Stimulated activated CD4-positive, alpha-beta T cell treated with anti-CD3 and anti-CD28 coated beads, Interleukin-15, amount 100 ng/mL, for 1 hour (primary cell): ENCODE measurements at regions not wholly inside any gene's neighbourhood (a gene's known extent, or its start where the extent isn't known, plus 50 kb on each side); places are given as distances from the start of the nearest gene placed in this dataset.

Source experiments
- DNase-seq, 2 donors: peaks; one replicate each; pipeline ENCODE4 v3.0.0-alpha.2; 2020; ENCODE audit warnings: low read depth in 1 of 2, low spot score in 1 of 2

DNA sequence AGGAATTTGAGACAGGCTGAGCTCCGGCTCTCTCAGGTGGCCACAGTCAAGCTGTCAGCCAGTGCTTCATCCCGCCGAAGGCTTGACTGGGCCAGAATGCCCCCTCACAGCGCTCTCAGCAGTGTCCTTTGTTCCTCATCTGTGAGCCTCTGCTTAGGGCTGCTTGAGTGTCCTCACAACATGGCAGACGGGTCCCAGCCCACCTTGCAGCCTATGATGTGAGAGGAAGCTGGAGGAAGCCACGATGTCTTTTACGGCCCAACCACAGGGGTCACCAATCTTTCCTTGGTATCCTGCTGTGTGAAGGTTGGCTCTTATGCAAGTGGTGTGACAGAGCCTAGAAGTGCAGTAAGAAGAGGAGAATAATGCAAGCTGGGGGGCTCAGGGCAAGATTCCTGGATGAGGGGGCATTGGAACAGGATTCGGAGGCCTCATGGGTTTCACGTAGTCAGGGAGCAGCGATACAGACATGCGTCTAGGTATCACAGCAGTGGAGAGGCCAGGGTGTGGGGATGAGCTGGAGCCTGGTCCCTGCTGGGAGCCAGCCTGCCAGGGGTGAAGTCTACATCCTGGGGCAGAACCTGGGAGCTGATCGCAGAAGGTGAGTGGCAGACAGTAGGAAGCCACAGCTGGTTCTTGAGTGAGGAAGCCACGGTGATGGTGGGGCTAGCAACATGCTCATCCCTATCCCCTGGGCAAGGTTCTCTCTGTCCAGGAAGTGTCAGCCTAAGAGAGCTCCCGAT lies 234.1 kb downstream of the GLI2 start:
- DNase-seq = no peak

DNA sequence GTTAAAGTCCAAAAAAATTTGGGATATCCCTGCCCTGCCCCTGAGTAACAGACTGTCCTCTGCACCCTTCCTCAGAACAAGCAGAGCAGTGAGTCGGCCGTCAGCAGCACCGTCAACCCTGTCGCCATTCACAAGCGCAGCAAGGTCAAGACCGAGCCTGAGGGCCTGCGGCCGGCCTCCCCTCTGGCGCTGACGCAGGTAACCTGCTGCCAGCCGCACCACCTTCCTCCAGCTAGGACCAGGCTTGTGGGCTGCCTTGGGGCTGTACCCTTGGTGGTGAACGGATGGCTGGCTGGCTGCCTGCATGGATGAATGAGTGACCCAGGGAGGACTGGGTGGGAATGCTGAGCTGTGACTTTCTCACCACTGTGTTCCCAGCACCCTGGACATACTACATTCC lies 236.2 kb downstream of the GLI2 start:
- DNase-seq = no peak

DNA sequence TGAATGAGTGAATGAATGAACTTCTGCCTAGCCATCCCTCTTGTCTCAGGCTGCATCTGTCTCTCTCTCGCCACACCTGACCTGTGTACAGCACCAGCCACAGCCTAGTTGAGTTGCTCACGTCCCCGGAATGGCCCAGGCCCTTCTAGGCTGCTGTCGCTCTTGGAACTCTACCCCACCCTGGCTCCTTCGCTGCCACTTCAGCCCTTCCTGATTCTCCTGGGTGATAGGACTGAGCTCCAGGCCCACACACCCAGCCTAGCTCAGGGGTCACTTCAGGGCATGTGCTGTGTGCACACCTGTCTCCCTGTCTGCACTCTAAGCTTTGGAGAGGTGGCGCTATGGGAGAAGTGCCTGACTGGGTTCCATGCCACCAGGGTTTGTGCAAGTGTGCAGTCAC lies 236.6 kb downstream of the GLI2 start:
- no peak for DNase-seq

DNA sequence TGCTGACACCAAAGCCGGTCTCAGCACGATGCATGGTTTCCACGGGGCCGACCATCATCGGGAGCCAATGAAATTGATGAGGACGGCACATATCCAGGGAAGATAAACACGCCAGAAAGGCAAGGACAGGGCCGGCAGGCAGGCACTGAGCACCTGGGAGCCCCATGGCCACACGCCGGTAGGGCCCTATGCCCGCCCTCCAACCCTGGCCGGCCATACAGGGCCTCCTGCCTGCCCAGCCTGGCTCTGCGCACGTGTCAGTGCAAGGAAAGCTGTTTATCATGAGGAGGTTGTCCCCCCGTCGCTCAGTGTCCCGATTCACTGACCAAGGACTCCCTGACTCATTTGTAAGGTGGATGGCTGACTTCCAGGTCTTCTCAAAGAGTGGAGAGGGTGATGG lies 237.5 kb downstream of the GLI2 start:
- no peak for DNase-seq

- DNase-seq = no peak
Observed at GRCh38 chr2:120974950-120975349, 239.3 kb downstream of the GLI2 start.

DNA sequence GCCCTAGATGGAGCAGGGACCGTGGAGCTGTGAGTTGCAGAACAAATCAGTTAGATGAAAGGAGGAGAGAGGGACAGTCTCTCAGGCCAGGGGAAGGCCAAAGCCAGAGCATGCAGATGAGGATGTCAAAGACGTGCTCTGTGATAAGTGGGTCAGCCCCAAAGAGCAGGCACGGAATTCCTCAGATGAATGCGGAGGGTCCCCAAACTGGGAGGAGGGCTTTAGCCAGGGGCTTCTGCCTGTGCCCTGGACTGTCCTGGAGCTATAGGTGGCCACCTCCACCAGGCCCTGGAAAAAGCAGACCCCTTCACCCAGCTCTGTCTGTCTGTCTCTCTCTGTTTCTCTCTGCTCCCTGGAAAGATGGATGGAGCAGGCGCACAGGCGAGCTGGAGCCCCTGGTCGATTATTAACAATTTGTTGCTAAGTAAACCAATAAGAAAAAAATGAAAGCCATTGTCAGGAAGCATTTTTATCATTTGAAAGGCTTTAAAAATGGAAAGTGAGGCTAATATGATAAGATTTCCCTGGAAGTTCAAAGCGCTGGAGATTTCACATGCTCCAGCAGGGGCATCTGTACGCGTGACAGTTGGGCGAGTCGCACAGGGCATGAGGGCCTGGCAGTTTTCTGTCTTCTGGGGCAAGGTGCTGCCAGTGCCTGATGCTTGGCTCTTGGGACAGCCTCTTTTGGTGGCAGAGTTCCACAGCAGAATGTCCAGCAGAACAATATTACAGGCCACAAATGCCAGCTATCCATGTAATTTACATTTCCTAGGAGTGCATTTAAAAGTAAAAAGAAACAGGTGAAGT lies 241.0 kb downstream of the GLI2 start:
- no peak for DNase-seq

DNA sequence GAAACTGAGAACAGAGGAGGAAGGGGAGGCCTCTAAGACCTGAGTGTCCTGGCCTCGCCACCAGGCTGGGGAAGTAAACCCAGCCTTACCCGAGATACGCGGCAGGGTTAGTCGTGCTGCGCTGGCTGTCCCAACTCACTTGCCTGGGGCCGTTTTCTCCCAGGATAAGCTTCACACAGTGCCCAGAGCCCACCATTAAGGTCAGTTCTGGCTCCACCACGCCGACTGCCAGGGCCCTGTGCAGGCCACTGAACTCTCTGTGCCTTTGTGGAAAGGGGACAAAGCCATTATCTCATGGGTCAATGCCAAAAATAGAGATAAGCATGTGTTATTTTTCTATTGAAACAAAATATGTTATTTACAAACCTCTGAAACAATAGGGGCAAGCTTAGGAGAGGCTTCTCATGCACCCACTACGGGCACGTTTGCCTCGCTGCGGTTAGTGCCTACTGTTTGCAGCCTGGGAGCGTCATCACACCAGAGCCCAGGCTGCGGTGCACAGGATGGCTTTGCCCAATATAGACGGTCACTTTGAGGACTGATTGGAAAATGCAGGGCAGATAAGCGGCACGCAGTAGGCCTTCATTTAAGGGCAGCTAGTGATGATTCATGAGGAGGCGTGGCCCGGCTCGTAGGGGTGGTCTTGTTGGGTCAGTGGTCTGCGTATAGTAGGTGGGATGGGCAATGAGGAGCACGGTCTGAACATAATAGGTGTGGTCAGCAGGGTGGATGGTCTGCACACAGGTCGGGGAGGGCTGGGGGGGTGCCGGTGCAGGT lies 242.1 kb downstream of the GLI2 start:
- DNase-seq = no peak

- no peak for DNase-seq
Observed at GRCh38 chr2:120978359-120979050, 242.8 kb downstream of the GLI2 start.

DNA sequence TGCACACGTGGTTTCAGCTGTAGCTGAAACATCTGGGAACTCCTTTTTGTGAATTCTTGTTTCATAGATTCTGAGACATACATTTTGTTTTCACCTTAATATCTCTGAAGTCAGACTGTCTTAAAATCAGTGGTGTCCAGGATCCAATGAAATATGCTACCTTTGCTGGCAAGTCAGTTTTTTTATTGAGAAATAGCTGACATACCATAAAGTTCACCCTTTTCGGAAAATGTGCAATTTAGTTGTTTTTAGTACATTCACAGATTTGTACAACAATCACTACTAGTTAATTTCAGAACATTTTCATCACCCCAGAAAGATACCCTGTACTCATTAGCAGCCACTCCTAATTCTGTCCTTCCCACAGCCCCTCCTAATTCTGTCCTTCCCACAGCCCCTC lies 243.7 kb downstream of the GLI2 start:
- DNase-seq = no peak

DNA sequence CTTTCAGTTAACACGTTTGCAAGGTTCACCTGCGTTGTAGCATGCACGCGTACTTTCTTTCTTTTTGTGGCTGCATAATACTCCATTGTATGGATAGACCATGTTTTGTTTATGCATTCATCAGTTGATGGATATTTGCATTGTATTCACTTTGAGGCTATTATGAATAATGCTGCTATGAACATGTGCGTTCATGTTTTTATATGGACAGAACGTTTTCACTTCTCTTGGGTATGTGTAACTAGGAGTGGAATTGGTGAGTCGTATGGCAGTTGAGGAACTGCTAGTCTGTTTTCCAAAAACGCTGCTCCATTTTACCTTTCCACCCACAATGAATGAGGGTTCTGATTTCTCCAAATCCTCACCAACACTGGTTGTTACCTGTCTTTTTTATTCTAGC lies 244.3 kb downstream of the GLI2 start:
- DNase-seq = no peak

GRCh38 chr2:120981443-120981842 lies 245.8 kb downstream of the GLI2 start:
- no peak for DNase-seq

GRCh38 chr2:120982598-120982997 lies 246.9 kb downstream of the GLI2 start:
- DNase-seq = no peak

DNA sequence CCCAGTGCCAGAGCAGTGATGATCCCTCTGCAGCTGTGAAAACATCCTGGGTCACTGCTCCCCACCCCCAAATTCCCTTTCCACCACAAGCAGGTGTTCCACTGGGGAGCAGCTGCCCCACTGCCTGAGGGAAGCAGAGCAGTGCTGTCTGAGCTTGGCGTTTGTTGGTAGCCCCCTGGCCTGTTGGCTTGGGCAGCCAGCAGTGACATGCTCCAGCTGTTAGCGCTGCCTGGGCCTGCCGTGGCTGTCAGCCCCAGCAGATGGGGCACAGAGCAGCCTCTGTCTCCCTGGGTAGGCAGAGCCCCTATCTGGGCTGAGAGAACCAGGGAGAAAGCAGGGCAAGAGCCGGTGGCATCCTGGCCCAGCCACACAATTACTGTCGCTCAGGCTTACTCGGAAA lies 247.7 kb downstream of the GLI2 start:
- DNase-seq = no peak

DNA sequence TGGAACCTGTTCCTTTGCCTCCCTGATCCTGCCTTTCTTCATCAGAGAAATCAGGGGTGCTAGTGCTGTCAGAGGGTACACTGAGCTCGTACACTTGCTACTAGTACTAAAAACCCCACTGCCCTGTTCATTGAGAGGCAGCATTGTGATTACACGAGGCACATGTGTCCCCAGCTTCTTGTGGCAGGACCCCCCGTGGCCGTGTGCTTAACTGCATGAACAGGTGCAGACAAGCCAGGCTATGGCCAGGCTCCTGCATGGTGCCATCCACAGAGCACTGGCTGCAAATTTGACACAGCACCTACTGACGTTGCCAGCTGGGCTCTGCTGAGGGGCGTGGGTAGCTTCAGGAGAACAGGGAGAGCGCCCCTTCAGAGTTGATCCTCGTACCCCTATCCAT lies 248.4 kb downstream of the GLI2 start:
- DNase-seq = no peak

DNA sequence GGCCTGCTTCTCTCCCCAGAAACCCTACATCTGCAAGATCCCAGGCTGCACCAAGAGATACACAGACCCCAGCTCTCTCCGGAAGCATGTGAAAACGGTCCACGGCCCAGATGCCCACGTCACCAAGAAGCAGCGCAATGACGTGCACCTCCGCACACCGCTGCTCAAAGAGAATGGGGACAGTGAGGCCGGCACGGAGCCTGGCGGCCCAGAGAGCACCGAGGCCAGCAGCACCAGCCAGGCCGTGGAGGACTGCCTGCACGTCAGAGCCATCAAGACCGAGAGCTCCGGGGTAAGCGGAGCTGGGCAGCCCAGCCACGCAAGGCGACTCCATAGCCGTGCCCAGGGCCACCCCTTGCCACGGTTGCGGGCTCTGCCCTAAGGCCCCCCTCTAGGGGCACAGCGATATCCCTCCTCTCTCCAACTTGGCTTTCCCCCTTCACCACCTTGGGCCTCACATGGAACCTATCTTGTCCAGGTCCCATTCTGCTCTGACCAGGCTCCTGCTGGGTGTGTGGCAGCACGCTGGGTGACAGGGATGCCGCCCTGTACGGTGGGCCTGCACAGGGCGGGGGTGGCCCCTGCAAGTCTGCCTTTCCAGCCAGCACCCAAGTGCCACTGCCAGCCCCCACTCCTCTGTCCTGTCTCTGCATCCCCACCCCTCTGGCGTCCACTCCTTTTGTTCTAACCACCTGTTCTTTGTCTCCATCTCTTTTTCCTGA lies 248.9 kb downstream of the GLI2 start:
- DNase-seq = no peak

DNA sequence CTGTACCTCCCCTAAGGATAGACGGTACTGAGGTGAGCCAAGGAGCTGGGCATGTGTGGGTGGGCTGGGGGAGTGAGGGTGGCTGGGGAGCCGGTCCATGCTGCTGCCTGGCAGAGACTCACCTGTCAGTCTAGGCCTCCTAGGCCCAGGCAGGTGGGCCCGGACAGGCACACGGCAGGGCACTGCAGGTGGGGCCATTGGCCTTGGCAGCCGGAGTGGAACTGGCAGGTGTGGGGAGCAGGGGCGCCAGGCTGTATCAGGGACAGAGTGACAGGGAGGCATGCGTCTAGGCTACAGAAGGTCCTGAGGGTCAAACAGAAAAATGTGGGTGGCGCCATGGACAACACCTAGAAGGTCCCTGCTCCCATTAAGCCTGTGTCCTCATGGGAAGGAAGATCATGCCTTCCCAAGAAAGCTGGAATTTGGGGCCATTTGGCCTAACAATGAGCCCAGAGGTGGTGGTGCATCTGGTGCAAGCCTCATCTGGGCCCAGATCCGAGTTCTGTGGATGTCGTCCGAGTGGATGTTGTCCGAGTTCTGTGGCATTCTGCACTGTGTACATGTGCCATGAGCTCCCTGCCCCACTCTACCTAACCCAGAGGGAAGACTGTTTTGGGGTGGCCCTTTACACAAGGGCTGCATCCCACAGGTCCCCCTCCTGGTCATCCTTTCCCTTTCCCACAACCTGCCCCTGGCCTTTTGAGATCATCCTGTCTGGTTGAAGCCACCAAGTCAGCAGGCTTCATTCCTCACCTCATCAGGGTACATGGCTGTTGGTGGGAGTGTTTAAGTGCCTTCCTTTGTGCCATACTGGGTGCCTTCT lies 249.7 kb downstream of the GLI2 start:
- no peak for DNase-seq

DNA sequence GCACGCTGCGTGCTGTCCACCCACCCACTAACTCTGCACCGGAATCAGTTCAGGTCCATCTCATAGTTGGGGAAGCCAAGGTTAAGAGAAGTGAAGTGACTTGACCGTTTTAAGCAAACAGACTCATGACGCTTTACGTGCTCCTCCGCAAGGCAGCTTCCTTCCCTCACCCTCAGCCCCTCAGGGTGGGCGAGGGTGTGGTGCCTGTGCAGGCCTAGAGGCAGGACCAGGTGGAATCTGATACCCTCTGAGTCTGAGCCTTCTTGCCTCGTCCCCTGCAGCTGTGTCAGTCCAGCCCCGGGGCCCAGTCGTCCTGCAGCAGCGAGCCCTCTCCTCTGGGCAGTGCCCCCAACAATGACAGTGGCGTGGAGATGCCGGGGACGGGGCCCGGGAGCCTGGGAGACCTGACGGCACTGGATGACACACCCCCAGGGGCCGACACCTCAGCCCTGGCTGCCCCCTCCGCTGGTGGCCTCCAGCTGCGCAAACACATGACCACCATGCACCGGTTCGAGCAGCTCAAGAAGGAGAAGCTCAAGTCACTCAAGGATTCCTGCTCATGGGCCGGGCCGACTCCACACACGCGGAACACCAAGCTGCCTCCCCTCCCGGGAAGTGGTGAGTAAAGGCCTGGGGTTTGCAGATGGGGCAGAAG lies 250.5 kb downstream of the GLI2 start:
- no peak for DNase-seq

DNA sequence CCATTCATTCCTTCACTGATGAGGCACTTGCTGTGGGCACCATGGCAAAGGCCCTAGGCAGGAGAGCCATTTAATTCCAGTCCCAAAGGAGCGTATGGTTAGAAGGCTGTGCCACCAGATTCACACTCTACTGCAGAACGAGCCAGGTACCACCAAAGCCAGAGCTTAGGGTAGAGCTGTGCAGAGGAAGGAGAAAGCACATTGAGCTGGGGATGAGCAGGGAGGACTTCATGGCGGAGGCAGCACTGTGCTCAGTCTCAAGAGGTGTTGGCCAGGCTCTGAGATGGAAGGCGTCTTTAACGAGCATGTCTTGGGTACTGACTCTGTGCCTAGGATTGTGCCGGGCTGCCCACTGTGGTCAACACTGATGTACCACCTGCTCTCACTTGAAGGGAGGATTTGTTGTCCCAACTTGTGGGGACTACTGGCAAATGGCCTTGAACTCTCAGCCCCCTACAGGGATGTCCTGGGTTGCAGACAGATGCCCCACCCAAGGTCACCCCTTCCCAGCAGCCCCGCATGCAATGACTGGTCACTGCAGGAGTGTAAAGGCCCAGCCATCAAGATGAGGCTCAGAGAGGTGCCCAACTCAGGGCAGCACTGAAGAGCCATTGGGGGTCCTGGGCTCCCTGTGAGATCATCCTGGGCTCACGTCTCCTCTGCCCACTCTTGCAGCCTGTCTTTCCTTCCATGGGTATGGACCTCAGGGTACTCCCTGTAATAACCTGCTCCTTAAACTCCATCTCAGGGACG lies 251.4 kb downstream of the GLI2 start:
- DNase-seq = no peak
